Cardiac septum (tissue), 1 donor: ENCODE measurements at regions not wholly inside any gene's neighbourhood (a gene's known extent, or its start where the extent isn't known, plus 50 kb on each side); places are given as distances from the start of the nearest gene placed in this dataset.
"Not testable (repeated sequence)": the region's sequence is repeated elsewhere in the genome, so short reads cannot be mapped to it uniquely, and the experiment has no call there.

Experiments used
- DNase-seq: peaks from one replicate; pipeline ENCODE4 v3.0.0-alpha.2; 2020; ENCODE audit warnings: low spot score
- intact Hi-C: fragments of 100-400 bp; cut with DNase I; formaldehyde crosslinking; loops from one replicate; pipeline ENCODE4 v1.14.0; 2022
- donor health status: DM: no; HTN: no; CAD: no.

DNA sequence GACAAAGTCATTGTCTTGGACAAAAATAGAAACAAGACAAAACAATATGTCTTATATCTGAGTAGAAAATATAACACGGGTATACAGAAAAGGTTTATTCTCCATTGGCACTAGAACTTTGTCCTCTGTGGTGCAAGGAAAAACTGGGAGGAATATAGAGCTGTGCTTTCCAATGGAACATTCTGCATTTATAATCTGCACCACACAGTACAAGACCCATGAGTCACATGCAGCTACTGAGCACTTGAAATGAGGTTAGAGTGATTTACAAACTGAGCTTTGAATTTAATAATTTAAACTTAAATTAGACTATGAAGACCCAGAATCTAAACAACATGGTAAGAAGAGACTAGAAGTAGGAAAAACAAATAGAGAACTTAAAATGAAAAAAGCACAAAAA is 86.1 kb downstream of the RAP2A start:
- intact Hi-C loops, result no loop called here
- no peak for DNase-seq

DNA sequence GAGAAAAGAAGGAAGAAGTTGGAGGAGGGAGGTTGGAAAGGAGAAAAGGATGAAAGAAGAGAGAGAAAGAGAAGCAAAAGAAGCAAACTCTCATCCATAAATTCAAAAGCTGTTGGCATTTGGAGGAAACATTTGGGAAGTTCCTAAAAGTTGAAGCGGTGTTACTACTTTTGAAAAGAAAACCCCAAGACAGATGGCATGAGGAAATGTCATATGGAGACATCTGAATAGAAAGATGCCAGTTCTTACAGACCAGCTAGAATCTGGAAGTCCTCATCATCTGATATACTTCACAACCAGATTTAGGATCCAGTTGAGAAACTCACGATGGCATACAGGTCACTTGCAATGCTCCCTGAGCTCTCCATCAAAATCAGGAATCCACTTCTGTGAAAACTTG is 86.9 kb downstream of the RAP2A start:
- intact Hi-C loops, result no loop called here

DNA sequence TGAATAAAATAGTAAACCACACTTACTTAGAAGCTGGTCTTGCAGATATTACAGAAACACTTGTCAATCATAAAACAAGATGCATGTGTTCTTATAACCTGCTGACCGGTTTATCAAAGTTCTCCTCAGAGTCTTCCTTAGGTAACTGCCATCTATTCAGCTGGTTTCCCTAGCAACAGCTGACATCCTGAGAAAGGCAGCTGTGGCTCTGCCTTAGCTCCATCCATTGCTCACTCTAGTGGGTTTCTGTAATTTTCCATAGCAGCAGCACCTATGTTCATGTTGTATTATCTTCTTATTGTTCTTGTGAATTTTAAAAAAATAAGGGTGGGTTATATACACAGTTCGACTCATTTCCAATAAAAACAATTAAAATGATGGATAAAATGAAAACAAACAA is 87.8 kb downstream of the RAP2A start:
- intact Hi-C loops, result no loop called here
- no peak for DNase-seq

More for the DNA sequence above, 86.9 kb downstream of the RAP2A start:
- DNase-seq, result no peak

GRCh38 chr13:97522243-97522642 is 88.3 kb downstream of the RAP2A start:
- no peak for DNase-seq
- intact Hi-C loops, result no loop called here

GRCh38 chr13:97526556-97526955 is 92.6 kb downstream of the RAP2A start:
- intact Hi-C loops, result no loop called here
- no peak for DNase-seq

- intact Hi-C loops, result no loop called here
Measured at GRCh38 chr13:97528518-97528917, 94.5 kb downstream of the RAP2A start.

GRCh38 chr13:97534540-97534939 is 100.6 kb downstream of the RAP2A start:
- intact Hi-C loops, result no loop called here
- no peak for DNase-seq

More at GRCh38 chr13:97528518-97528917, 94.5 kb downstream of the RAP2A start:
- no peak for DNase-seq

DNA sequence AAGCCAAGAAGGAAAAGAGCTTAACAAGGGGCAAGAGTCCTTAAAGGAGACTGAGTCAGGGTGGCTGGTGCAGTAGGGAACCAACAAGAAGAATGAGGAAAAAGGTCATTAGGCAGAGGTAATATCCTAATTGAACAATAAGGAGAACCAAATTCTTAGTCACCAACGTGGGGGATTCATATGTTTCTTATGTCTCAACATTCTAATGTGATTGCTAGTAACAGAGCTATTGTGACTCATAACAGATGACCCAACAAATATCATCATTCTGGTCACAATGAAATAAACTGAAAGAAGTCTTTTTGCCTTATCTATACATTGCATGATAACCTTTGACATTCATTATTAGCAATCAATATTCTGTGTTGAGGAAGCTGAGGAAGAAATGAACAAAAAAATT is 101.6 kb downstream of the RAP2A start:
- intact Hi-C loops, result no loop called here
- DNase-seq, result no peak

DNA sequence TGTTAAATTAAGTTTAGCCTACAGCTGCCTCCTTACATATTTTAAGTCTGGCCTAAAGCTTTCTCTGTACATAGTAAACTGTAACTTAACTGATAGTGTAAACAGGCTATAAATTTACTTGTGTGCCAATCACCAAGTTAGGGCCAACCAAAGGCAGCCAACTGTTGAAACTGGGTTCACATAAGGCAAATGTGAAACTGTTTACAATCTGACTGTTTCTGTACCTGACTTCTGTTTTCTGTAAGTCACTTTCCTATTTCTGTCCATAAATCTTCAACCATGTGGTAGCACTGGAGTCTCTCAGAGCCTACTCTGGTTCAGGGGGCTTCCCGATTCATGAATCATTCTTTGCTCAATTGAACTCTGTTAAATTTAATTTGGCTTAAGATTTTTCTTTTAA is 103.1 kb downstream of the RAP2A start:
- intact Hi-C loops, result no loop called here
- no peak for DNase-seq

- intact Hi-C loops, result no loop called here
- no peak for DNase-seq
Measured at GRCh38 chr13:97538203-97538602, 104.2 kb downstream of the RAP2A start.

DNA sequence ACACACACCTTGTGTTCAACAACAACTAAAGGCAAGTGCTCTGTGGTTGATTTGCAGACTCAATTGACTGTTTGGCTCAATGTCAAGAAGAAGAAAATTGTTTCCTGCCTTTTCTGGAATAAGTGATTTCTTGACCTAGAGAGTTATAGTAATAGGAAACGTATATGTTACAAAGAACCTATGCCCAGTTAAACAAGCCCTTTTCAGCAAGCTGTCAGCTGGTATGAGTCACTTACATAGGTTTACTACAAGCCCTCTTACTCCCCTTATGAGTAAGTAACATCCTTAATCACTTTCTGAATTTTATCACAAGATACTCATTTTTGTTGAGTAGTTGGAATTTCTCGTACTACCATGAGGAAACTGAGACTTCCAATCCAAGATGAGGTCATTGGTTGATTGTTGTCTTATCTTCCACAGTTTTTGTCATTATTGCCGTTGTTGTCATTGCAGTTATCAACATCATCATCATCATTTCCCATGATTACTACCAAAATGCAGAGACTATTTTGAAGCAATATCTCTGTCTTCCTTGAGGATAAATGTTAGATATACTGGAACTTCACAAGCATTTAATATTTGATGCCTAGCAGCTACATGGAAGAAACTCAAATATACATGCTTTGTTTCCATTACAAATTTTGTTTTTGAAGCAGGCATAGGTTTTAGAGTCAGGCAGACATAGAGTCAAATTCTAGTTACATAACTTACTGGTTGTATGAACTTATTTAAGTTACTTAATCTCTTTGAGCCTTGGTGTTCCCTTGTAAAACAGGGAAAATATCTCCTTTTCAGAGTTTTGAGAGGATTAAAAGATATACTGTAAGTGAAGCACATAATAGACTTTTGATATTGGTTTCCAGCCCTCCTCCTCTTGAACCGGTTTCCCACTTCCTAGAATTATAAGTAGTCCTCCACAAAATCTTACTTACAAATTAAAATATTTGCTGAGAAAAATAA is 106.0 kb downstream of the RAP2A start:
- intact Hi-C loops, result no loop called here
- DNase-seq, result no peak

DNA sequence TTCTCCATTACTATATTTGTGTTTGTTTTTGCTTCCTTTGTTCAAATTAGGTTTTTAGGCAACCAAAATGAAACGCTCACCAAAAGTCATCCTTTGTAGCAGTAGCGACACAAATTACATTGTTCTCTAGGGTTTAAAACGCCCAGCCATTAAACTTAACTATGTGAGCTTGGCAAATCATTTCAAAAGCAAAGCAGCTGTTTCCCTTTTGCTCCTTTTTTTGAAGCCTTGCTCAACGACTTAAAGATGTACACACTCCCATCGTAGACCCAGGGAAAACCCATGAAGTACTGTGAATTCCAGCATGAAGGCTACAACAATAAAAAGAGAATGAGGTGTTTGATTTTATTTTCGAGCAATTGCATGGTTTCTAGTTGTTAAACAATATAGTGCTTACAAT is 106.7 kb downstream of the RAP2A start:
- DNase-seq, result no peak
- intact Hi-C loops, result no loop called here

DNA sequence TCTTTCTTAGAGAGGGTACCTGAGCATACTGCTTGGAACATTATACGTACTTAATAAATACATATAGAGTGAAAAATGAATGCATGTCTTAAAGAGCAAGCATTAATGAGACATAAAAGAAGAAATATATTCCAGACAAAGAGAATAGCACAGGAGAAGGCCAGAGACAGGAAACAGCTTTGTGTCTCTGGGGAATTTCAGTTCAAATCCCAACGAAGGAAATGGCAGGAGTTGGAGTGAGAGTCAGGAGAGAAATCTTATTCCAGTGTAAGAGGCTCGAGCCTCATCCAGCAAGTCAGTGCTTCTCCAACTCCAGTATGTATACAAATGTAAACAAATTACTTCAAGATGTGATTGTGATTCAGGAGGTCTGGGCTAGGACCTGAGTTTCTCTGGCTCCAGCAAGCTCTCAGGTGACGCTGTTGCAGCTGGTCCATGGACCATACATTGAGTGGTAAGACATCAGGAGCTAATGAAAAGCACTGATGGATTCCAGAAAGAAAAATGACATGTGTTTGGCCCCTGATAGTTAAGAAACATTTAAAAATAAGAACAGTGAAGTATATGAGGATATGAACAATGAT is 108.2 kb downstream of the RAP2A start:
- no peak for DNase-seq
- intact Hi-C loops, result no loop called here

GRCh38 chr13:97544031-97544765 is 110.2 kb downstream of the RAP2A start:
- intact Hi-C loops, result no loop called here
- DNase-seq, result no peak

- intact Hi-C loops, DNase-seq: not testable (repeated sequence)
Measured at GRCh38 chr13:97544971-97545499, 111.1 kb downstream of the RAP2A start.

DNA sequence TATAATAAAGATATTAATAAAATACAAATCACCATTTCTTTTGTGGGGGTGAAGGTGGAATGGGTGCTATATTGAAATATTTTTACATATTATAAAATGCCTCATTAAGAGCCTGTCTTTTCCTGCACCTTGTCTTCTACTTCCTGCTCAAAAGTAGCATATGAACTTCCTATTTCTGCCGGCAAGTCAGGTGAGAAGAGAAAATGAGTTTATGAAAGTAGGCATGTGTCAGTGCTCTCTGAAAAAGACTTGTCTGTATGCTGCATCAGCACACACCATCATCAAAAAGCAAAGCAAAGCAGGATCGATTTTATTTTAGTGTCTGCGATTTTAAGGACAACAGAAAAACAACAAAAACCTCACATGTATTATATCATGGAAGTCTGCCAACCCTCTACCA is 114.2 kb downstream of the RAP2A start:
- intact Hi-C loops, result no loop called here
- no peak for DNase-seq

GRCh38 chr13:97548711-97549110 is 114.7 kb downstream of the RAP2A start:
- DNase-seq, result no peak
- intact Hi-C loops, result no loop called here

DNA sequence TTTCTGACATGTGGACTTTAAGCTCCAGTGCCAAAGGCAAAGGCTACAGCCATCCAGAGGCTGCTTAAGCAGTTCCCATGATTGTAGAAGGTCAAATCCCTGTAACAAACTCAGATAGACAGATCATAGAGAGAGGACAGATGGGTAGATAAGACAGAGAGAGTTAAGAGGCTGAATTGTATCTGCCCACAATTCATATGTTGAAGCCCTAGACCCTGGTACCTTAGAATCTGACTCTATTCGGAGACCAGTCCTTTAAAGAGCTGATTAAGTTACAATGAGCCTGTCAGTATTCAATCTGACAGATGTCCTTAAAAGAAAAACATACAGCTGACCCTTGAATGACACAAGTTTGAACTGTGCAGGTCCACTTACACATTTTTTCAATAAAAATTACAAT is 115.2 kb downstream of the RAP2A start:
- intact Hi-C loops, result no loop called here
- no peak for DNase-seq

DNA sequence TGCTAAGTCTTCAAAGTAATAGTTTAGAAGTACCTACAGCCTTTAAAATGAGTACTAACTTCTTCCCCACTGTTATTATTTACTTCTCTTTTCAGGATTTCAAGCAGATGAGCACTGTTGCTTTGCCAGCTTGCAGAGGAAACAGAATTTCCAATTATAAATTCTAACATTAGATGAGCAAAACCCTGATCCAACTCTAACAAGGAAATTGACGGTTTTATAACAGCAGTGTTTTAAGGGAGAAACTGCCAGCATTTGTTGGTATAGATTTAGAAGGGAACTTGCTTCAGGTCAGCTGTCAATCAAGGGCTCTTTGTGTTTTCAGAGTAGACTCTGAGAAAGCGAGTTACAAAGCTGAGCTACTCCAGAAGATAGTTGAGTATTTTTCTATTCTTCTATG is 120.5 kb downstream of the RAP2A start:
- intact Hi-C loops, result no loop called here
- no peak for DNase-seq

- no peak for DNase-seq
- intact Hi-C loops, result no loop called here
Measured at GRCh38 chr13:97555034-97555433, 121.1 kb downstream of the RAP2A start.
